GM12874 (cell line): ENCODE measurements at regions not wholly inside any gene's neighbourhood (a gene's known extent, or its start where the extent isn't known, plus 50 kb on each side); places are given as distances from the start of the nearest gene placed in this dataset.

Experiments
- CTCF ChIP-seq: IDR thresholded peaks from 2 replicates; pipeline ENCODE4 v1.5.1; 2011; ENCODE audit warnings: low read depth, mild to moderate bottlenecking, control low read depth, low read length, moderate library complexity; ENCODE audit not compliant: insufficient read depth

- no peak for TF ChIP-seq CTCF
Measured at GRCh38 chr12:14193639-14194038, 171.8 kb upstream of the ATF7IP start.

GRCh38 chr12:14194572-14194971, 170.9 kb upstream of the ATF7IP start:
- no peak for TF ChIP-seq CTCF

- no peak for TF ChIP-seq CTCF
Measured at GRCh38 chr12:14199455-14200198, 165.9 kb upstream of the ATF7IP start.

GRCh38 chr12:14200598-14200997, 164.9 kb upstream of the ATF7IP start:
- TF ChIP-seq CTCF: no peak

- no peak for TF ChIP-seq CTCF
Measured at GRCh38 chr12:14201291-14201690, 164.2 kb upstream of the ATF7IP start.

GRCh38 chr12:14207905-14208551, 157.5 kb upstream of the ATF7IP start:
- TF ChIP-seq CTCF: no peak

GRCh38 chr12:14211947-14212387, 153.5 kb upstream of the ATF7IP start:
- TF ChIP-seq CTCF: no peak
